ENCODE measurements at regions not wholly inside any gene's neighbourhood (a gene's known extent, or its start where the extent isn't known, plus 50 kb on each side); places are given as distances from the start of the nearest gene placed in this dataset.

- TF ChIP-seq, protein P1, sequence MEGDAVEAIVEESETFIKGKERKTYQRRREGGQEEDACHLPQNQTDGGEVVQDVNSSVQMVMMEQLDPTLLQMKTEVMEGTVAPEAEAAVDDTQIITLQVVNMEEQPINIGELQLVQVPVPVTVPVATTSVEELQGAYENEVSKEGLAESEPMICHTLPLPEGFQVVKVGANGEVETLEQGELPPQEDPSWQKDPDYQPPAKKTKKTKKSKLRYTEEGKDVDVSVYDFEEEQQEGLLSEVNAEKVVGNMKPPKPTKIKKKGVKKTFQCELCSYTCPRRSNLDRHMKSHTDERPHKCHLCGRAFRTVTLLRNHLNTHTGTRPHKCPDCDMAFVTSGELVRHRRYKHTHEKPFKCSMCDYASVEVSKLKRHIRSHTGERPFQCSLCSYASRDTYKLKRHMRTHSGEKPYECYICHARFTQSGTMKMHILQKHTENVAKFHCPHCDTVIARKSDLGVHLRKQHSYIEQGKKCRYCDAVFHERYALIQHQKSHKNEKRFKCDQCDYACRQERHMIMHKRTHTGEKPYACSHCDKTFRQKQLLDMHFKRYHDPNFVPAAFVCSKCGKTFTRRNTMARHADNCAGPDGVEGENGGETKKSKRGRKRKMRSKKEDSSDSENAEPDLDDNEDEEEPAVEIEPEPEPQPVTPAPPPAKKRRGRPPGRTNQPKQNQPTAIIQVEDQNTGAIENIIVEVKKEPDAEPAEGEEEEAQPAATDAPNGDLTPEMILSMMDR (IDR thresholded peaks at IDR 0.05; ENCODE audit: insufficient read depth, low read depth, low read length) = no peak
- TF ChIP-seq EZH2 (IDR thresholded peaks at IDR 0.05; ENCODE audit: insufficient read depth, low read length) = no peak
Observed at GRCh38 chr11:104694259-104695064, 203.8 kb downstream of the CASP12 start.
